Ovary (tissue), 1 donor: ENCODE measurements at regions not wholly inside any gene's neighbourhood (a gene's known extent, or its start where the extent isn't known, plus 50 kb on each side); places are given as distances from the start of the nearest gene placed in this dataset.

Source experiments
- EP300 ChIP-seq: sonication (generic); formaldehyde crosslinking; IDR thresholded peaks from one replicate; pipeline ENCODE4 v1.6.1; 2017; ENCODE audit warnings: antibody characterized with exemption
- POLR2A ChIP-seq: fragments of 450-650 bp; IDR thresholded peaks from one replicate; pipeline ENCODE4 v1.6.1; 2017; ENCODE audit warnings: antibody characterized with exemption, mild to moderate bottlenecking, moderate library complexity

DNA sequence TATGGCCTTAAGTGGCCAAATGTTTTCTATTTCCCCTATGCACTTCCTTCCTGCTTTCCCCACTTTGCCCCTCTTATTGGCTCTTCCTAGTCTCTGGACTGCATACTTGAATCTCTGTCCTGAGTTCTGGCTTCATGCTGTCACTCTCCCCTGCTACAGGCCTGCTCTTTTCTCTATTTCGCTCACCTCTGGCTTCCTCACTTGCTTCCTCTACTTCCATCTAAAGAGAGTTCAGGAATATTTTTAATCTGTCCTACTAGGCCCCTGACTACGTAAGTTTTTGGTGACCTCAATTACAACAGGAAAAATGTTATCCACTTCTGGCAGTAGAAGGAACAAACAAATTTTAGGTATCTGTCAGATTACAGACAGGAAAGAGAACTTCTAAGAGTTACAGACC lies 65.7 kb upstream of the WDR17 start:
- no peak for TF ChIP-seq EP300
- TF ChIP-seq POLR2A = no peak
